Rectal smooth muscle tissue (tissue), 1 donor: ENCODE measurements at regions not wholly inside any gene's neighbourhood (a gene's known extent, or its start where the extent isn't known, plus 50 kb on each side); places are given as distances from the start of the nearest gene placed in this dataset.
"Not testable (repeated sequence)": the region's sequence is repeated elsewhere in the genome, so short reads cannot be mapped to it uniquely, and the experiment has no call there.

Experiments used
- H3K27ac ChIP-seq: one replicate; pipeline ENCODE4 v1.7.0; 2013; ENCODE audit warnings: low read depth, low read length, inconsistent platforms
- H3K27me3 ChIP-seq: one replicate; pipeline ENCODE4 v1.7.0; 2013; ENCODE audit warnings: low read length; ENCODE audit not compliant: control insufficient read depth, insufficient read depth
- H3K36me3 ChIP-seq: one replicate; pipeline ENCODE4 v1.7.0; 2013; ENCODE audit warnings: low read length; ENCODE audit not compliant: control insufficient read depth, insufficient read depth
- H3K4me1 ChIP-seq: one replicate; pipeline ENCODE4 v1.7.0; 2013; ENCODE audit warnings: low read length; ENCODE audit not compliant: control insufficient read depth, insufficient read depth
- H3K4me3 ChIP-seq: one replicate; pipeline ENCODE4 v1.7.0; 2013; ENCODE audit warnings: low read length
- H3K9ac ChIP-seq: one replicate; pipeline ENCODE4 v1.7.0; 2013; ENCODE audit warnings: low read length

- Histone ChIP-seq H3K4me1 (no peaks in the 10 kb centered on the region), H3K27me3 (no peaks in the 10 kb centered on the region), H3K4me3 (no peak overlapping the region), H3K36me3 (no peaks in the 10 kb centered on the region), H3K27ac (no peak overlapping the region), H3K9ac (no peak overlapping the region)
Observed at GRCh38 chr16:65817066-65817465, 549.4 kb upstream of the CDH5 start.

DNA sequence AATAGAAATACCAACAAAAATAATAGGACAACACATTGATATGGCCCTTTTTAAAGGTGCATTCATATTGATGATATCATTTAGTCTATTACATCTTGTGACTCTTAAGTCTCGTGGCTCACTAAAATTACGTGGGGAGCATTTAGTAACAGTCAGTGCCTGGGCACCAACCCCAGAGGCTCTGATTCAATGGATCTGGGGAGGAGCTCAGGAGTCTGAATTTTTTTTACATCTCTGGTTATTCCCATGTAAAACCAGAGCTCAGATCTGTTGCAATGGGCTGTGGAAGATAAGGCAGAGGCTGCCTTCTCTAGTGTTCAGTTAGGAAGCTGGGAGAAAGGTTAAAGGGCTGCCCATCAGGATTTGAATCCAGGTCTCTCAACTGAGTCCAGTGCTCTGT is 549.9 kb upstream of the CDH5 start:
- Histone ChIP-seq H3K27me3 (no peaks in the 10 kb centered on the region), H3K4me3 (no peak overlapping the region), H3K27ac (no peak overlapping the region), H3K36me3 (no peaks in the 10 kb centered on the region), H3K4me1 (no peaks in the 10 kb centered on the region), H3K9ac (no peak overlapping the region)

GRCh38 chr16:65815707-65816106 is 550.8 kb upstream of the CDH5 start:
- H3K4me3 ChIP-seq, result no peak overlapping the region
- H3K36me3 ChIP-seq, result no peaks in the 10 kb centered on the region
- no peak overlapping the region for H3K27ac ChIP-seq
- no peaks in the 10 kb centered on the region for H3K27me3 ChIP-seq
- no peaks in the 10 kb centered on the region for H3K4me1 ChIP-seq
- no peak overlapping the region for H3K9ac ChIP-seq

GRCh38 chr16:65813879-65814278 is 552.6 kb upstream of the CDH5 start:
- not testable (repeated sequence) for H3K4me3 ChIP-seq, H3K4me1 ChIP-seq, H3K27me3 ChIP-seq, H3K9ac ChIP-seq, H3K36me3 ChIP-seq, H3K27ac ChIP-seq

- no peaks in the 10 kb centered on the region for H3K36me3 ChIP-seq
- no peak overlapping the region for H3K27ac ChIP-seq
Observed at GRCh38 chr16:65809627-65810026, 556.9 kb upstream of the CDH5 start.

GRCh38 chr16:65808790-65809189 is 557.7 kb upstream of the CDH5 start:
- no peak overlapping the region for H3K9ac ChIP-seq
- no peaks in the 10 kb centered on the region for H3K36me3 ChIP-seq
- H3K27me3 ChIP-seq, result no peaks in the 10 kb centered on the region
- no peak overlapping the region for H3K27ac ChIP-seq
- H3K4me3 ChIP-seq, result no peak overlapping the region
- H3K4me1 ChIP-seq, result no peaks in the 10 kb centered on the region

More at GRCh38 chr16:65809627-65810026, 556.9 kb upstream of the CDH5 start:
- H3K4me3 ChIP-seq, result no peak overlapping the region
- no peaks in the 10 kb centered on the region for H3K27me3 ChIP-seq
- H3K9ac ChIP-seq, result no peak overlapping the region
- H3K4me1 ChIP-seq, result no peaks in the 10 kb centered on the region

- Histone ChIP-seq H3K36me3 (no peaks in the 10 kb centered on the region), H3K9ac (no peak overlapping the region), H3K4me1 (no peaks in the 10 kb centered on the region), H3K27me3 (no peaks in the 10 kb centered on the region), H3K4me3 (no peak overlapping the region), H3K27ac (no peak overlapping the region)
Observed at GRCh38 chr16:65807858-65808257, 558.6 kb upstream of the CDH5 start.

DNA sequence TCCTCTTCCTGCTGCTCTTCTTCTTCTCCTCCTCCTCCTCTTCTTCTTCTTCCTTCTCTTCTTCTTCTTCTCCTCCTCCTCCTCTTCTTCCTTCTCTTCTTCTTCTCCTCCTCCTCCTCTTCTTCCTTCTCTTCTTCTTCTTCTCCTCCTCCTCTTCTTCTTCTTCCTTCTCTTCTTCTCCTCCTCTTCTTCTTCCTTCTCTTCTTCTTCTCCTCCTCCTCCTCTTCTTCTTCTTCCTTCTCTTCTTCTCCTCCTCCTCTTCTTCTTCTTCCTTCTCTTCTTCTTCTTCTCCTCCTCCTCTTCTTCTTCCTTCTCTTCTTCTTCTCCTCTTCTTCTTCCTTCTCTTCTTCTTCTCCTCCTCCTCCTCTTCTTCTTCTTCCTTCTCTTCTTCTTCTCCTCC is 560.8 kb upstream of the CDH5 start:
- H3K27ac ChIP-seq, H3K4me3 ChIP-seq, H3K4me1 ChIP-seq, H3K9ac ChIP-seq, H3K36me3 ChIP-seq, H3K27me3 ChIP-seq: not testable (repeated sequence)

DNA sequence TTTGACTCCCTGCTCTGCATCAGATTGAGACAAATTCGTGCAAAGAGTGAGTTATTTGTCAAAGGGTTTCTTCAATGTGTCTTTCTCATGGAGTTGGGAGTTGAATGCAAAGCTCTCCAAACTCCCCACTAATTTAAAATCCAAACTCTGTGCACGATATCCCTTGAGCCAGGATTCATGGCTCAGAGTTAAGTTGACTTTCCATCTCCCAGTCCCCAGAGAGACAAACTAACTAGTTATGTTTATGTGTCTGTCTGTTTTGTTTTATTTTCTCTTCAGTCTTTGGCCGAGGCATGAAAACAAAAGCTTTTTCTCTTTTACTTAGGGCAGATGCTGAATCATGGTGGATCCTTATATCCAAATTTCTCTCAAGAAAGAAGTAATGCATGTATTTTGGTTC is 570.0 kb upstream of the CDH5 start:
- H3K27me3 ChIP-seq, result no peaks in the 10 kb centered on the region
- H3K27ac ChIP-seq, result no peak overlapping the region
- no peaks in the 10 kb centered on the region for H3K36me3 ChIP-seq
- no peak overlapping the region for H3K9ac ChIP-seq
- H3K4me1 ChIP-seq, result no peaks in the 10 kb centered on the region
- H3K4me3 ChIP-seq, result no peak overlapping the region

DNA sequence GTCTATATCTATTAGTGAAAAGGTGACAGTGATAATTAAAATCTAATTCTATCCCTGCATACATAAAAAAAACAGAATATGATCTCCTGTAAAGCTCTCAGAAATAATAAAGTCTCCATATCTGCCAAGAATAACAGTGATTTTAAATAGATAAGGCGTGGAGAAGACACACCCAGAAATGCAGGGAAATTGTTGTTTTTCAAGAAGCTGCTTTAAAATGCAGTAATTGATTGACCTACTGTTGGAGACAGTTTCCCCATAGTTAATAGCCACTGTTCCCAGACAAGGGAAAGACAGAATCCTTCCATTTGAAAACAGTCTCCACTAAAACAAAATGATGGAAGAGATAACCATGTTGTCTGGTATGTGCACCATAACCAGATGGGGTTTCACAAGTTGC is 571.5 kb upstream of the CDH5 start:
- H3K9ac ChIP-seq, result no peak overlapping the region
- H3K27ac ChIP-seq, result no peak overlapping the region
- no peaks in the 10 kb centered on the region for H3K36me3 ChIP-seq
- no peaks in the 10 kb centered on the region for H3K4me1 ChIP-seq
- no peaks in the 10 kb centered on the region for H3K27me3 ChIP-seq
- no peak overlapping the region for H3K4me3 ChIP-seq

- H3K36me3 ChIP-seq, result no peaks in the 10 kb centered on the region
- no peaks in the 10 kb centered on the region for H3K4me1 ChIP-seq
- no peak overlapping the region for H3K27ac ChIP-seq
- no peaks in the 10 kb centered on the region for H3K27me3 ChIP-seq
- no peak overlapping the region for H3K4me3 ChIP-seq
- no peak overlapping the region for H3K9ac ChIP-seq
Observed at GRCh38 chr16:65793781-65794180, 572.7 kb upstream of the CDH5 start.

- no peak overlapping the region for H3K4me3 ChIP-seq
- H3K27me3 ChIP-seq, result no peaks in the 10 kb centered on the region
- H3K27ac ChIP-seq, result no peak overlapping the region
- no peaks in the 10 kb centered on the region for H3K4me1 ChIP-seq
- H3K9ac ChIP-seq, result no peak overlapping the region
- no peaks in the 10 kb centered on the region for H3K36me3 ChIP-seq
Observed at GRCh38 chr16:65790768-65791167, 575.7 kb upstream of the CDH5 start.

GRCh38 chr16:65789161-65789945 is 577.1 kb upstream of the CDH5 start:
- Histone ChIP-seq H3K27ac (no peak overlapping the region), H3K27me3 (no peaks in the 10 kb centered on the region), H3K36me3 (no peaks in the 10 kb centered on the region), H3K9ac (no peak overlapping the region), H3K4me1 (no peaks in the 10 kb centered on the region), H3K4me3 (no peak overlapping the region)
